T-helper 17 cell (primary cell): ENCODE measurements at regions not wholly inside any gene's neighbourhood (a gene's known extent, or its start where the extent isn't known, plus 50 kb on each side); places are given as distances from the start of the nearest gene placed in this dataset.

ENCODE experiments used
- ATAC-seq: fragments of 150-1000 bp; cut with Tn5 transposase; 2 replicates; pipeline ENCODE4 v1.10.0; 2021; ENCODE audit warnings: mild to moderate bottlenecking, moderate library complexity
- DNase-seq, 3 donors: peaks; one replicate each; pipeline versions ENCODE4 v3.0.0 to v3.0.0-alpha.2; 2020 to 2021
- H3K9me3 ChIP-seq: one replicate; pipeline ENCODE4 v1.7.0; 2013; ENCODE audit warnings: low read length, mild to moderate bottlenecking; ENCODE audit not compliant: control insufficient read depth, poor library complexity, severe bottlenecking
- H3K27ac Mint-ChIP-seq: one replicate; pipeline ENCODE4 v1.8.0; 2022; ENCODE audit warnings: mild to moderate bottlenecking, moderate library complexity, mixed read lengths
- H3K27me3 Mint-ChIP-seq: one replicate; pipeline ENCODE4 v1.8.0; 2022; ENCODE audit warnings: mixed read lengths
- H3K36me3 Mint-ChIP-seq: one replicate; pipeline ENCODE4 v1.8.0; 2022; ENCODE audit warnings: low read depth, mixed read lengths
- H3K4me1 Mint-ChIP-seq: one replicate; pipeline ENCODE4 v1.8.0; 2022; ENCODE audit warnings: mild to moderate bottlenecking, mixed read lengths
- H3K4me3 Mint-ChIP-seq: one replicate; pipeline ENCODE4 v1.8.0; 2022; ENCODE audit warnings: mild to moderate bottlenecking, moderate library complexity, mixed read lengths

DNA sequence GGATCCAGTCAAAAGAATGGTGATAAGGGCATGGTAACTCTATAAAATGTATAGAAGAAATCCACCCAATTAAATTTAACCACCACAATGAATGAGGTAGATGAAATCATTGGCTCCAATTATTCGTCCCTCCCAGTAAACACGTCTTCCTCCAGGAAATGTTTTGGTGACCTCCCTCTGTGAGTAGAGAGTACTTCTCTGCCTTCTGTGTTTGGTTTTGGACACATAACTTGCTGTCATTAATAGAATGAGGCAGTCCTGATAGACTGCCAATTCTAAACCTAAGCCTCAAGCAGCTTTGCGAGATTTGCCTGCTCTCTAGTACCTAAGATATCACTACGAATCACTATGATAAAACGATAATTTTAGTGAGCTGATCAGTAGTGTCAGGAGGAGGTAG, 632.8 kb downstream of the HDGFL1 start:
- Mint-ChIP-seq H3K27ac (no peak overlapping the region), H3K27me3 (no peaks in the 10 kb centered on the region), H3K4me3 (no peak overlapping the region), H3K36me3 (no peaks in the 10 kb centered on the region), H3K4me1 (no peaks in the 10 kb centered on the region)
- no peak for ATAC-seq
- no peak for DNase-seq
- no peaks in the 10 kb centered on the region for H3K9me3 ChIP-seq

DNA sequence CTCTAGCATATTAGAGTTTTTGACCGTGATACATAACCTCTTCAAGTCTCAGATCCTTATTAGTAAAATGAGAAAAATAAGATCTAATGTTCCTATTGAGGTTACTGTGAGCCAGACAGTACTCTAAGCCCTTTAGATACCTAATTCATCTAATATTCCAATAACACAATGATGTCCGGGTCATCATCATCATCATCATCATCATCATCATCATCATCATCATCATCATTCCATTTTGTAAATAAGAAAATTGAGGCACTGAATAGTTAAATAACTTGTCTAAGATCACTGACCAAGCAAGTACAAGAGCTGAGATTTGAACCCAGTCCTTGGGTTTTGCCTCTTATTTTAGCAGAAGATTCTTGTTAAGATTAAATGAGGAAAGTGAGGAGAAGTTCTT, 643.0 kb downstream of the HDGFL1 start:
- Mint-ChIP-seq H3K4me1 (no peaks in the 10 kb centered on the region), H3K36me3 (no peaks in the 10 kb centered on the region), H3K27ac (no peak overlapping the region), H3K27me3 (no peaks in the 10 kb centered on the region), H3K4me3 (no peak overlapping the region)
- no peaks in the 10 kb centered on the region for H3K9me3 ChIP-seq
- DNase-seq (no peak), ATAC-seq (no peak)

DNA sequence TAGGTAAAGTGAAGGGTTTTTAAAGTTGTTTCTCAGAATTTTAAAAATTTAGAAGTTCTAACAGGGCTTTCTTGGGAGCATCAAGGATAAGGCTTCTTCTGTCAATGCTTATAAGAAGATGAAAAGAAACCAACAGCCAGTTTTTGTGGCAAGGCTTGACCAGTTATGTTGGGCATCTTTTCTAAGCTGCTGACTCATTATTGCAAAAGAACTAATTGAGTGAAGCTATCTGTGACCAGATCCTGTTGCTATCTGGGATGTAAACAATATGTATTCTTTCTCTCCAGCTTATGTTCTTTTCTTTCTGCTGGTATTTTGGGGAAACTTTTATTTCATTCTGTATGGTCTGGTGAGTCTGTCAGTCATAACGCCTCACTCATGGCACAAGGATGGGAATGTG, 643.8 kb downstream of the HDGFL1 start:
- no peaks in the 10 kb centered on the region for H3K4me1 Mint-ChIP-seq
- H3K27me3 Mint-ChIP-seq = no peaks in the 10 kb centered on the region
- no peaks in the 10 kb centered on the region for H3K9me3 ChIP-seq
- ATAC-seq = no peak
- no peak overlapping the region for H3K4me3 Mint-ChIP-seq
- DNase-seq = no peak
- H3K36me3 Mint-ChIP-seq = no peaks in the 10 kb centered on the region
- H3K27ac Mint-ChIP-seq = no peak overlapping the region

DNA sequence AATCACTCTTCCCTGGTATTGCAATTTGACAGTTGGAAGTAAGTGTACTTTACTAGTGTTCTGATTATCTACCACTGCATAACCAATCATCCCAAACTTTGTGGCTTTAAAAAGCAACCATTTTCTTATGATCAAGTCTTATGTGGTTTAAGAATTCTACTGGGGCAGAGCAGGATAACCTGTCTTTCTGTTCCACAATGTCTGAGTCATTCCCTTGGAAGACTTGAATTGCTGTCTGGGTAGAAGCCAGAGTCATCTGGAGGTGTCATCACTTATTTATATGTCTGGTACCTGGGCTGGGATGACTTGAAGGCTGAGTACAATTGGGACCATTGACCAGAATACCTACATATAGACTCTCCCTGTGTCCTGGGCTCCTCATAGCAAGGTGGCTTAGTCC, 644.3 kb downstream of the HDGFL1 start:
- no peak for ATAC-seq
- no peaks in the 10 kb centered on the region for H3K27me3 Mint-ChIP-seq
- H3K27ac Mint-ChIP-seq = no peak overlapping the region
- no peaks in the 10 kb centered on the region for H3K4me1 Mint-ChIP-seq
- DNase-seq = no peak
- H3K4me3 Mint-ChIP-seq = no peak overlapping the region
- H3K9me3 ChIP-seq = no peaks in the 10 kb centered on the region
- no peaks in the 10 kb centered on the region for H3K36me3 Mint-ChIP-seq

DNA sequence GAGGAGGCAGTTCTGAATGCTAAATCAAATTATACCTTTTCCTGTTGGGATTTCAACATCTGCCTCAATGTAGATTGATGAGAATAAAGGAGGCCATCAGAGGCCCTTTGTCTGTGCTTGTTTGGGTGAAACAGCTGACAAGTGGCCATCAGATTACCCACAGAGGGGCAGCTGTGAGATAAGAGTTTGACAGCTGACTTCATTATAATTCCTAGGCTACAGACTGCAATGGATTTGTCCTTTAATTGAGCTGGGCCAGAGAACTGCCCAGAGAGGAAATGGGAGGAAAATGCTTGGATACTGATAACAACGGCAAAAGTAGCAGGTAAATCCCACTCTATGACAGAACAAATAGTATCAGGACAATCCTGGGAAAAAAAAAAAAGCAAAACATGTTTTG, 649.4 kb downstream of the HDGFL1 start:
- H3K27me3 Mint-ChIP-seq = no peaks in the 10 kb centered on the region
- H3K4me3 Mint-ChIP-seq = no peak overlapping the region
- ATAC-seq (no peak), DNase-seq (no peak)
- H3K36me3 Mint-ChIP-seq = no peaks in the 10 kb centered on the region
- H3K9me3 ChIP-seq = no peaks in the 10 kb centered on the region
- H3K4me1 Mint-ChIP-seq = no peaks in the 10 kb centered on the region
- no peak overlapping the region for H3K27ac Mint-ChIP-seq

DNA sequence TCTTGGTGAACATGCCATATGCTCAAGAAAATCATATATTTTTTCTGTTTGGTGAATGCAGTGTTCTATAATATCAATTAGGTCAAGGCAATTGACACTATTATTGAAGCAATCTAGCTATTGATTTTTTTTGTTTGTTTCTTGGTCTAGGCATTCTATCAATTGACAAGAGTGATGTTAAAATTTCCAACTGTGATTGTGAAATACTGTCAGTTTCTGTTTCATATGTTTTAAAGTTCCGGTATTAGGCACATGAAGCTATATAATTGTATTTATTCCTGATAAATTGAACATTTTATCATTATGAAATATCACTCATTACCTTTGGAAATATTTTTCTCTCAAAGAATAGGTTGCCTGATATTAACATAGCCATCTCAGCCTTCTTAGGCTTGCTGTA, 653.4 kb downstream of the HDGFL1 start:
- H3K4me3 Mint-ChIP-seq = no peak overlapping the region
- H3K36me3 Mint-ChIP-seq = no peaks in the 10 kb centered on the region
- H3K27ac Mint-ChIP-seq = no peak overlapping the region
- no peaks in the 10 kb centered on the region for H3K27me3 Mint-ChIP-seq
- DNase-seq (no peak), ATAC-seq (no peak)
- no peaks in the 10 kb centered on the region for H3K9me3 ChIP-seq
- H3K4me1 Mint-ChIP-seq = no peaks in the 10 kb centered on the region

DNA sequence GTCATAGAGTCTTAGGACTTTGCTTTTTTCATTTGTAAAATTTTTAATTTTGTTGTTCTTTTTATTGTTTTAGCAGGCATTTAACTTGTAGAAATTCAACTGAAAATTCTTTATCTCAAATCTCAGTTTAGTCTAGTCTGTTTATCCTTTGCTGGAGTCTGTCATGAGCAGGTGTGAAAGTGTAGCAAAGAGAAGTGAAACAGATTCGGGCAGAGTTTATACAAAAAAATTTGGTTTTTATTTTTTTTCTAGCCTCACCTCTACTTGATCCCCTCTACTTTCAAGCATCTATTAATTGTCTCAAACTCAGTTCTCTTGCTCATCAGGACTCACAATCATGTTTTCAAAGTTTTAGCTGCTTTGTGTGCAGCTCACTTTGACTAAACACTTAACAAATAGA, 655.2 kb downstream of the HDGFL1 start:
- no peak overlapping the region for H3K27ac Mint-ChIP-seq
- no peak overlapping the region for H3K4me3 Mint-ChIP-seq
- no peaks in the 10 kb centered on the region for H3K36me3 Mint-ChIP-seq
- DNase-seq (no peak), ATAC-seq (no peak)
- H3K27me3 Mint-ChIP-seq = no peaks in the 10 kb centered on the region
- H3K4me1 Mint-ChIP-seq = no peaks in the 10 kb centered on the region
- no peaks in the 10 kb centered on the region for H3K9me3 ChIP-seq

DNA sequence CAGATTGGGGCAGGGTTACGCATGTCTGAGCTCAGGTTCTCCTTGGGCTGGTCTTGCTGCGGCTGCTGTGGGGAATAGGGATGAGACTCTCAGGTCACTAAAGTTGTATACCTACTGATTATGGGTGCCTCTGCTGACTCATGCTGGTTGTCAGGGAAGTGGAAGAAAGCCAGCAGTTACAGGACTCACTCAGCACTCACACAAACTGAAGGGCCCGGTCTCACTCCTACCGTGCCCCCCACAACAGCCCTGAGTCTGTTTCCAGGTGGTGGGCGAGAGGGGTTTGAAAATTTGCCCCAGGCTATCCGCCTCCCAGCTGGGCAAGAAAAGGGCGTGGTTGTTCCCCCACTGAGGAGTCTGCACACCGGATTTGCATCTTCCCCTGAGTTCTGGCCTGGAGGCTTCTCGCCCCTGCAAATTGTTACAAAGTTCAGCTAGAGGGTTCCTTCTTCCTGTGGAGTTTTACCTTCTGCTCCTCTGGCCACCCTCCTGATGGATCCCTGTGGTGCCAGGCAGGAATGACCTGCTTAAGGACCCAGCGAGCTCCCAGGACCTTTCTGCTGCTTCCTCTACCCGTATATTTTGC, 659.2 kb downstream of the HDGFL1 start:
- Mint-ChIP-seq H3K36me3 (no peaks in the 10 kb centered on the region), H3K4me1 (no peaks in the 10 kb centered on the region), H3K4me3 (no peak overlapping the region), H3K27ac (no peak overlapping the region), H3K27me3 (no peaks in the 10 kb centered on the region)
- ATAC-seq (no peak), DNase-seq (no peak)
- H3K9me3 ChIP-seq = no peaks in the 10 kb centered on the region

DNA sequence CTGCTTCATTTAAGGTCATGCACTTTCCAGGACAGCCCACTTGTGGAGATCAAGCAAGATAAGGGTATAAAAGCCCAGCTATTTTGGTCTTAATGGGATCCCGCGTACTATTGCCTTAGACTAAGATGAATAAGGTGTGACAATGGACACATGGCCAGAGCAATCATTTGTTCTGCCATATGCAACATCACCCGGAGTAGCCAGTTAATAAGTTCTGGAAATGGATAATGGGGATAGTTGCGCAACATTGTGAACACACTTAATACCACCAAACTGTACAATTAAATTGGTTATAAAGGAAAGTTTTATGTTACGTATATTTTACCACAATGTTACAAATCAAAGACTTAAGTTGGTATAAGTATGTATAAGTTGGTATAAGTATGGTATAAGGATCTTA, 674.5 kb downstream of the HDGFL1 start:
- no peak for ATAC-seq
- Mint-ChIP-seq H3K4me3 (no peak overlapping the region), H3K27me3 (no peaks in the 10 kb centered on the region), H3K27ac (no peak overlapping the region), H3K4me1 (no peaks in the 10 kb centered on the region), H3K36me3 (no peaks in the 10 kb centered on the region)
- peaks cover 3% of the 10 kb centered on the region for H3K9me3 ChIP-seq
- no peak for DNase-seq

DNA sequence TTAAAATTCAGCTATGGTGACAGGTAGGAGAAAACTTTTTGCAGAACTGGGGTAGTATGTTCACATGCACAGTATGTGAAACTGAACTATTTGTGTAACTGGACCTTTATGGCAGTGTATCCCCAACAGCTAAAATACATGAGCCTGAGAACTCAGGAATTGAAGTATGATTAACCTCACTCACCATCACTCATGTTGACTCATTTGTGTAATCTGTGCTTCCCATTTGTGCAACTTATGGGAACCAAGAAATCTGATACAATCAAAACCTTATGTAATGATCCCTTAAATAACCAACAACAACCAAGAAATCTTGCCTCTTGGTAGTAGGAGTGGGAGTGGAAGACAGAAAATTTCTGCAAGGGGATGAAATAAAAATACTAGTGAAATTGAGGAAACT, 674.9 kb downstream of the HDGFL1 start:
- H3K9me3 ChIP-seq = peaks cover 3% of the 10 kb centered on the region
- no peak for ATAC-seq
- Mint-ChIP-seq H3K36me3 (no peaks in the 10 kb centered on the region), H3K27me3 (no peaks in the 10 kb centered on the region), H3K4me3 (no peak overlapping the region), H3K4me1 (no peaks in the 10 kb centered on the region), H3K27ac (no peak overlapping the region)
- no peak for DNase-seq

DNA sequence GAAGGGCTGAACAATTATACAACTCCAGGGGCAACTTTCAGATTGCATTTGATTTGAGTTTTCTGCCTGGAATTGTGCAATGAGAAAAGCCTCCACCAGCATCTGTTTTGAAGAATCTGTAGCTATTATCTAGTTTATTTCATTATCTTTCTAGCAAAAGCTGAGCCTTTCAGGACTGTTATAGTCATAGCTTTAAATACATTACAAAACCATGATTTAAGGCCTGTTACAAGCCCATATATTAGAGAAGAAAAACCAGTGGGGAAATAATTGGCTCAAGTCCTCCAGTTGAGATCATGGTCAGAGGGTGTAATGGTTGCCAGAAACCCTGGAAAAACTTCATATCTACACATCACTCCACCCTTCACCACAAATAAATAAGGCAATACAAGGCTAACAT, 676.2 kb downstream of the HDGFL1 start:
- H3K36me3 Mint-ChIP-seq = no peaks in the 10 kb centered on the region
- DNase-seq (no peak), ATAC-seq (no peak)
- no peaks in the 10 kb centered on the region for H3K27me3 Mint-ChIP-seq
- H3K4me3 Mint-ChIP-seq = no peak overlapping the region
- H3K27ac Mint-ChIP-seq = no peak overlapping the region
- peaks cover 3% of the 10 kb centered on the region for H3K9me3 ChIP-seq
- H3K4me1 Mint-ChIP-seq = no peaks in the 10 kb centered on the region

DNA sequence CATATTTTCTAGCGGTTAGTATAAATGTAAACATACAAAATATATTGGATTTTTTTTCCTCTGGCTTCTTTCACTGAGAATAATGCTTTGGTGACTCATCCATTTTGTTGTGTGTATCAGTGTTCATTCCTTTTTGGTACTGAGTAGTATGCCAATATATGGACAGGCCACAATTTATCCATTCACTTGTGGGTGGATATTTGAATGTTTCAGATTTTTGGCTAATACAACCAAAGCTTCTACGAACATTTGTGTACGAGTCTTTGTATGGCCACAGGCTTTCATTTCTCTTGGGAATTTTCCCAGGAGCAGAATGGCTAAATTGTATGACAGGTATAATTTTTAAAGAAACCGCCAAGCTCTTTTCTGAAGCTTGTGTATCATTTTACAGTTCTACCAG, 677.5 kb downstream of the HDGFL1 start:
- no peak for ATAC-seq

DNA sequence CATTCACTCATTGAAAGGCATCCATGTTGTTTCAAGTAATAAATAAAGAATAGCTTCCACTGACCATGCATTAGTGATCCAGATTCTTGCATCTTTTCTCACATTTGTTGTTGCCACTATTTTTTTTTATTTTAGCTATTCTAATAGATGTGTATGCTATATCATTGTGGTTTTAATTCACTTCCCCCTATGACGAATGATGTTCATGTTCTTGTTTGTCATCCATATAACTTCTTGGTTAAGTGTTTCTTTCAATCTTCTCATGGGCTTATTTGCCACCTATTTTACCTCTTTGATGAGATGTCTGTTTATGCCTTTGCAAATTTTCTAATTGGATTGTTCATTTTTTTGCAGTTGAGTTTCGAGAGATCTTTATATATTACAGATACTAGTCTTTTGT, 681.2 kb downstream of the HDGFL1 start:
- H3K36me3 Mint-ChIP-seq = no peaks in the 10 kb centered on the region
- no peaks in the 10 kb centered on the region for H3K4me1 Mint-ChIP-seq
- H3K4me3 Mint-ChIP-seq = no peak overlapping the region
- no peak for DNase-seq
- no peak overlapping the region for H3K27ac Mint-ChIP-seq
- H3K27me3 Mint-ChIP-seq = no peaks in the 10 kb centered on the region
- H3K9me3 ChIP-seq = no peaks in the 10 kb centered on the region
- ATAC-seq = no peak

More for the DNA sequence above, 677.5 kb downstream of the HDGFL1 start:
- no peak overlapping the region for H3K27ac Mint-ChIP-seq
- no peaks in the 10 kb centered on the region for H3K9me3 ChIP-seq
- H3K36me3 Mint-ChIP-seq = no peaks in the 10 kb centered on the region
- no peak overlapping the region for H3K4me3 Mint-ChIP-seq
- DNase-seq = no peak
- H3K4me1 Mint-ChIP-seq = no peaks in the 10 kb centered on the region
- no peaks in the 10 kb centered on the region for H3K27me3 Mint-ChIP-seq

DNA sequence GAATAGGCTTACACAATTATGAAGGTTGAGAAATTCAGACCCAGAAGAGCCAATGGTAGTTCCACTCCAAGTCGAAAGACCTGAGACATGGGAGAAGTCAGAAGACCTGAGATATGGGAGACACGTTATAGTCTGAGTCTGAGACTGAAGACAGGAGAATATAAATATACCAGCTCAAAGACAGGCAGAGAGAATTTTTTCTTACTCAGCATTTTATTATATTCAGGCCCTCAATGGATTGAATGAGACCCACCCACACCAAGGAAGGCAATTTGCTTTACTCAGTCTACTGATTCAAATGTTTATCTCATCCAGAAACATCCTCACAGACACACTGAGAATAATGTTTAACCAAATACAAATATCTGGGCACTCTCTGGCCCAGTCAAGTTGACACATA, 693.5 kb downstream of the HDGFL1 start:
- Mint-ChIP-seq H3K27me3 (no peaks in the 10 kb centered on the region), H3K27ac (no peak overlapping the region), H3K36me3 (no peaks in the 10 kb centered on the region), H3K4me1 (no peaks in the 10 kb centered on the region), H3K4me3 (no peak overlapping the region)
- no peaks in the 10 kb centered on the region for H3K9me3 ChIP-seq
- DNase-seq = no peak
- ATAC-seq = no peak

DNA sequence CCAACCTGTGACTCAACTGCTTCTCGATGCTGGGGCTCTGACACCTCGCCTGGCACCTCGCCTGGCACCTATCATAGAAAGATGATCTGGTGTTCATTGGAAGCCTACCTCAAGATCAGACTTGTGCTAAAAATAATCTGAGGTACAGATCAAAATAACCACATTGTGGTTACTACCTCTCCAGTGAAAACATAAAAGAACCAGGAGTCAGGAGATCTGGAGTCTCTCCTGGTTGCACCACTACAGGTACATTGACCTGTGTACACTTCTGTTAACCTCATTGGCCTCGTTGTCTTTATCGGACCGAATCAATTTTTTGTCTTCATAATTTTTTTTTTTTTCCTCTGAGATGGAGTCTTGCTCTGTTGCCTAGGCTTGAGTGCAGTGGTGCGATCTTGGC, 695.9 kb downstream of the HDGFL1 start:
- no peak for DNase-seq
- ATAC-seq = no peak
- H3K27me3 Mint-ChIP-seq = no peaks in the 10 kb centered on the region
- no peaks in the 10 kb centered on the region for H3K4me1 Mint-ChIP-seq
- no peak overlapping the region for H3K27ac Mint-ChIP-seq
- H3K4me3 Mint-ChIP-seq = no peak overlapping the region
- no peaks in the 10 kb centered on the region for H3K36me3 Mint-ChIP-seq
- H3K9me3 ChIP-seq = no peaks in the 10 kb centered on the region
